COLO668 (cell line): ENCODE measurements at regions not wholly inside any gene's neighbourhood (a gene's known extent, or its start where the extent isn't known, plus 50 kb on each side); places are given as distances from the start of the nearest gene placed in this dataset.
"Not testable (repeated sequence)": the region's sequence is repeated elsewhere in the genome, so short reads cannot be mapped to it uniquely, and the experiment has no call there.

ENCODE experiments used
- DNase-seq: peaks from one replicate; lab custom pipeline; 2025; ENCODE audit not compliant: unreplicated experiment; lab: John Stamatoyannopoulos, UW

DNA sequence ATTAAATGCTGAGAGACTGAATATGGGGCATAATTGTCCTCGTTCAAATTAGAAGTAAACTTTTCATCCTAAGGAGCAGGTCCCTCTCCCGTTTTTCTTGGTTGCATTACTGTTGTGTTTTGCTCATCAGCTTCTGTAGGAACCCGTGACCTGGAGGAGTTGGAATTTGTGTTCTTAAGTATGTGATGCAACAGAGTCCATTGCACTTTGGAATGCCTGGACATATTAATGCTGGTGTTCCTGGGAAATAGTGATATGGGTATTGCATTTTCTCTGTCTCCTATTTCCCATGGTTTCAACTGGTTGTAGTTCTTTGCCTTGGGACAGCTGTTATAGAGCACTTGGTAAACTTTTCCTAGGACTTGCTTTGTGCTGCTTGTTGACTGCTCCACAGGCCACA is 417.8 kb upstream of the LCORL start:
- no peak for DNase-seq

DNA sequence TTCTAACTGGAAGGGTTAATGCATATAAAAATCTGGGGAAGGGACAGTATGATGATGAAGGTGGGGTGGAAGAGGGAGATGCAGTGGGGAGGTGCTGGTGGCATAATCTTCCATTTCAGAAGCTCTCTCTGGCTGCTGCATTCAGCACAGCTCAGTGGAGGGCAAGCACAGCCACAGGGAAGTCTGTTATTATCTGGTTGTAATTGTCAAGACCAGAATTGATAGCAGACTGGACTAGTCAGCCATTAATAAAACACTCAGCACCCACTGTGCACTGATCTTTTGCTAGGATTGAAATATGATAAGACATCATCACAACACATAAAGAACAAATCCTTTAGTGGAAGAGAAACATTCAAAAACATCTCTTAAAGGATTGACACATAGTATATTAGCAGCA is 414.2 kb upstream of the LCORL start:
- DNase-seq, result no peak

DNA sequence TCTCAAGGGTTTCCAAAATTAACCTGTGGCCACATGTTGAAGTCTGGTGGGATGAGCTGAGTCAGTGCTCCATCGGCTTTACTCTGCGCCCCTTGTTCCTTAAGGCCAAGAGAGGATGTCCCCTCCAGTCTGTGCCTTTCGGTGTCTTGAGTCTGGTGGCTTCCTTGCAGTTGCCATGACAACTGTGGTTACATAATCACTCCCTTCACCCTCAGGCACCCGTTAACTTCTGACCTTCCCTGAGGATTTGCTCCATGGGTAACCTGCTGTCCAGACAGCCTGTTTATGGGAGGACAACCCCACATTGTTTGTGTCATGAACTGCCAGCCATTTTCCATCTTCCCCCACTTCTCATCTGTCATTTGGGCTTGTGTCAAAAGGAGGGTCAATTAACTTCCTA is 401.1 kb upstream of the LCORL start:
- DNase-seq, result no peak

DNA sequence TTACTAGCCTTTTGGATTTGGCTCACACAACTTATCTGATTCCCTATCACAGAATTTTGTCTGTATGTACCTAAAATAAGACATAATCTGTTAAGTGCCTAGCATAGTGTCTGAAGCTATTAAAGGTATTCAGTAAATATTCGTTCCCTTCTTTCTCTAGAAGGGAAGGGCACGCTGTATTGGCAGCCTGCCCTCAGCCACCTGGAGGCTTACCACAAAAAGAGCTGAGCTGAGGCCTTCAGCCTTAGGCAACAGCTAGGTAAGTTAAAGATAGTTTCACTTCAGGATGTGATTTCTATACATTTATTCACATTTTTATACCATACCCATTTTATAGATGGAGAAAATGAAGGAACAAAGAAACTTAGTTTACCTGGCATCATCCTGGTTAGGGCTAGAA is 400.0 kb upstream of the LCORL start:
- no peak for DNase-seq

DNA sequence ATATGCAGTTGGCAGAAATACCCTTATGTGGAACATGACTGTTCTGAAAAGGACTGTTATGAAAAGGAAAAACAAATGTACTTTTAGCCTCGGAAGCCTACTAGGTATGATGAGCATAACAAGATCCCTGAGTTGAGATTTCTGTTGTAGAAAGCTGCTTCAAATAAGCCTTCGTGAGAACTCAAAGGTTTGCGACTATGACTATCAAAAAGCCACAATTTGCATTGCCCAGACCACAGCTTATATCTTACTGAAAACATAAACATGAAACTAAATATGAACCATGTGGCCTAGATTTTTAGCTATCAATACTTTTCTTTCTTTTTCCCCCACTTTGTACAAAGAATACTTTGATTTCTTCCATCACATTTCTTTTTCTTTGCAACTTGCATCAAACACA is 398.2 kb upstream of the LCORL start:
- DNase-seq, result no peak

DNA sequence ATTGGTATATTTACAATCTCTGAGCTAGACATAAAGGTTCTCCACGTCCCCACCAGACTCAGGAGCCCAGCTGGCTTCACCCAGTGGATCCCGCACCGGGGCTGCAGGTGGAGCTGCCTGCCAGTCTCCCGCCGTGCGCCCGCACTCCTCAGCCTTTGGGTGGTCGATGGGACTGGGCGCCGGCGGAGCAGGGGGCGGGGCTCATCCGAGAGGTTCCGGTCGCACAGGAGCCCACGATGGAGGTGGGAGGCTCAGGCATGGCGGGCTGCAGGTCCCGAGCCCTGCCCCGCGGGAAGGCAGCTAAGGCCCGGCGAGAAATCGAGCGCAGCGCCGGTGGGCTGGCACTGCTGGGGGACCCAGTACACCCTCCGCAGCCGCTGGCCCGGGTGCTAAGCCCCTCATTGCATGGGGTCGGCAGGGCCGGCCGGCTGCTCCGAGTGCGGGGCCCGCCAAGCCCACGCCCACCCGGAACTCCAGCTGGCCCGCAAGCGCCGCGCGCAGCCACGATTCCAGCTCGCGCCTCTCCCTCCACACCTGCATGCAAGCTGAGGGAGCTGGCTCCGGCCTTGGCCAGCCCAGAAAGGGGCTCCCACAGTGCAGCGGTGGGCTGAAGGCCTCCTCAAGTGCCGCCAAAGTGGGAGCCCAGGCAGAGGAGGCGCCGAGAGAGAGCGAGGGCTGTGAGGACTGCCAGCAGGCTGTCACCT is 396.8 kb upstream of the LCORL start:
- DNase-seq, result not testable (repeated sequence)

DNA sequence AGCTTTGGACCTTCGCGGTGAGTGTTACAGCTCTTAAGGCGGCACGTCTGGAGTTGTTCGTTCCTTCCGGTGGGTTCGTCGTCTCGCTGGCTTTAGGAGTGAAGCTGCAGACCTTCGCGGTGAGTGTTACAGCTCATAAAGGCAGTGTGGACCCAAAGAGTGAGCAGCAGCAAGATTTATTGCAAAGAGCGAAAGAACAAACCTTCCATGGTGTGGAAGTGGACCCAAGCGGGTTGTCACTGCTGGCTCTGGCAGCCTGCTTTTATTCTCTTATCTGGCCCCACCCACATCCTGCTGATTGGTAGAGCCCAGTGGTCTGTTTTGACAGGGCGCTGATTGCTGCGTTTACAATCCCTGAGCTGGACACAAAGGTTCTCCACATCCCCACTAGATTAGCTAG is 396.1 kb upstream of the LCORL start:
- not testable (repeated sequence) for DNase-seq

DNA sequence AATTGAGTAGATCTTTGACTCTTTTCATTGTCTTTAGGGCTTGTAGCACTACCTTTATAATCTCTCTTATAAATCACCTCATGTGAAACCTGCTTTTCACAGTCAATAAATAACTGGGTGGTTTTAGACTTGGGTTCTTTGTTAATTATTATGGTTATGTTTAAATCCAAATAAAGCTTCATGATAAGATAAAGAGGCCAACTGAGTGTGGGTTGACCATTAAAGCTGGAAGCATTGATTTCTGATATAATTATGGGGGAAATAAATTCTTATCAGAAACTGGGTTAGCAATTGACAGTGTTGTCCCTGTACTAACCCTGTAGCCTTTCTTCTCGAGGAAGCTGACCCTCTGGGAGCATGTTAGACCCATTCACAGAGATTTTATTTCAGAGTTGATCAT is 384.7 kb upstream of the LCORL start:
- DNase-seq, result no peak

DNA sequence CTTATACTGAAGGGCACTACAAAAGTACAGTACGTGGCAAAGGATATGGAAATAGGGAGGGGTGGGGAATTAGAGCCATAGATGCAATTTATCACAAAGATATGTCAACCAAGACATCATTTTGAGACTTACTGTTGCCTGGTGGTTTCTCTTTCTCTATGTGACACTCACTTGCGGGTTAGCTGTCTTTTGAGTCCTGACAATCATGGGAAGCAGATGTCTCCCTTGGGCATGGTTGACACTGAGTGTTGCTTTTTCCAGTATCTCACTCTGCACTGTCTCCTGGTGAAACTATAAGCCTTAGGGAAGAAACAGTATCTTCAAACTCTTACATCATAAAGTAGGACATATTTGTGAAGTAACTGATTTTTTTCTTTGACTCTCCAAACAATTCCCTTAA is 383.5 kb upstream of the LCORL start:
- no peak for DNase-seq

DNA sequence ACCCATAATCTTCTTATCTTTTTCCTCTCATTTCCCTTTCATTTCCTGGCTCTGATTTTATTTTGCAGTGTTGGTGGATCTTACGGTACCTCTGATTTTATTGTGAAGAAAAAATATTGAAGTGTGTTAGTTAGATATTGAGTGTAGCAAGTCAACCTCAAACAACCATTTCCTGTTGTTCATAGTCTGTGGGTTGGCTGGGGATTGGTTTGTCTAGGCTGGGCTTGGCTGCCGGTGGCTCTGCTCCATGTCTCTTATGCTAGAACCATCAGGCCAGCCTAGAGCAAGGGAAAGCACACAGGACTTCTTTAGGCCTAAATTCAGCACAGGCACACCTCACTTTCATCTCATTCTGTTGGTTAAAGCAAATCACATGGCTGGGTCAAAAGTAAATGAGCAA is 383.1 kb upstream of the LCORL start:
- no peak for DNase-seq

DNA sequence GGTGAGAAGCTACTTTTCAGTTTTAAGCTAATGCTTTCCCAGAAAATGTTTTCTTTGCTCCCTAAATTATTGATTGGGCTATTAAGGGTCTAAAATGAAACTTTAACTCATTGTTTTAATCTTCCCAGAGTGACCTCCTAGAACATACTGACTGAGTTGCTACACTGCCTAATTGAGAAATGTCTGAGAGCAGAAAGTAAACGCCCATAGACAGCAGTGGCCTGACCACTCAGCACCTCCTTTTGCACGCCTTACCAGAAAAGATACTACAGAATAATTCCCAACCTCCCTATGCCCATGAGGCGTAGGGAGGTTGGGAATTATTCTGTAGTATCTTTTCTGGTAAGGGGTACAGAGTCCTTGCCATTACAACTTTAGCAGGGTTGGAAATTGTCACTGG is 381.8 kb upstream of the LCORL start:
- DNase-seq, result no peak

DNA sequence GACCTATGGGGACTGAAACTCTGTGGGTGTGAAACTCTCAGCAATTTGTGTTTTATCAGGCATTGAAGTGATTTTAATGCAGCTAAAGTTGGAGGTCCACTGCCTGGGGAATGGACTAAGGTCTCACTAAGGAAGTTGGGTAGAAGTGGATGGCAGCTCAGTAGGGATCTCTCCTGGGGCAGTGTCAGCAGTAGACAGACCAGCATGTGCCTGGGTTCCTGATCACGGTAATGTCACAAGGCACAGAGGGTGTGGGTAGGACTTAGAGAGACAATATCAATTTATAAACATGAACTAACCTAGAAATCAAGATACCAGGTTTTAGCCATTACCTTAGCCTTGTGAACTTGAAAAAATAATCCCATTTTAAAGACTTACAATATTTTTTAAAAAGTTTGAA is 380.3 kb upstream of the LCORL start:
- no peak for DNase-seq

DNA sequence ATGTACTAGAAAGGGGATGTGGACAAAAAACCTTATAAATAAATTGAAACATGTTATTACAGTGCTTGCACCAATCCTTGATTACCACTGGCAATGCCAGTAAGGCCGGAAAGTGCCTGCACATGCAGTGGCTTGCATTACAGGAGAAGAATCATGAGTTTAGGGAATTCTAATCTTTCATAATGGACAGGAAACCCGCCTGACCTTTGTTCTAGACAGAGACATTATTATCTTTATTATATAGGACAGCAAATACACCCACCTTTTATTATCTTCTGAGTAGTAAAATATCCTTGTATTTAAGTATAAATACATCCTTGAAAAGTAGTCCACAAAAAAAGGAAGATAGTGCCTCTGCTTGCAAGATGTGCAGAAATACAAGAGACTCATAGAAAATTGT is 379.9 kb upstream of the LCORL start:
- DNase-seq, result no peak

DNA sequence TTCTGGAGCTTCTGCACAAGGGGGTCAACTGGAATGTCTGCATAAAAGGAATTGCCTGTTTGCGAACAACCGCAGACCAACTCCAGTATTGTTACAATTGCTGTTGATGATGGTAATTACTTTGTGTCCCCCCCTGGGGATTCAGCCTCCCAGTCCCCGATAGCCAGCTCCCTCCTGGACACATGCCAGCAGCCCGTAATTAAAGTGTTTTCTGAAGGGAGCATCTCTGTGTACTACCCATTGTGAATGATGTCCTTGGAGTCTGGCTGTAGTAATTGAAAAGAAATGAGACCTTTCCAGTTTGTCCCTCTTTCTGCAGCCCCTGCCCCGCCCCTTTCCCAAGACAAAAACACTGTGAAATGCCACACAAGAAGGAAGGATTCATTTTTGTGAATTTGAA is 377.1 kb upstream of the LCORL start:
- DNase-seq, result peak; percentile 68

DNA sequence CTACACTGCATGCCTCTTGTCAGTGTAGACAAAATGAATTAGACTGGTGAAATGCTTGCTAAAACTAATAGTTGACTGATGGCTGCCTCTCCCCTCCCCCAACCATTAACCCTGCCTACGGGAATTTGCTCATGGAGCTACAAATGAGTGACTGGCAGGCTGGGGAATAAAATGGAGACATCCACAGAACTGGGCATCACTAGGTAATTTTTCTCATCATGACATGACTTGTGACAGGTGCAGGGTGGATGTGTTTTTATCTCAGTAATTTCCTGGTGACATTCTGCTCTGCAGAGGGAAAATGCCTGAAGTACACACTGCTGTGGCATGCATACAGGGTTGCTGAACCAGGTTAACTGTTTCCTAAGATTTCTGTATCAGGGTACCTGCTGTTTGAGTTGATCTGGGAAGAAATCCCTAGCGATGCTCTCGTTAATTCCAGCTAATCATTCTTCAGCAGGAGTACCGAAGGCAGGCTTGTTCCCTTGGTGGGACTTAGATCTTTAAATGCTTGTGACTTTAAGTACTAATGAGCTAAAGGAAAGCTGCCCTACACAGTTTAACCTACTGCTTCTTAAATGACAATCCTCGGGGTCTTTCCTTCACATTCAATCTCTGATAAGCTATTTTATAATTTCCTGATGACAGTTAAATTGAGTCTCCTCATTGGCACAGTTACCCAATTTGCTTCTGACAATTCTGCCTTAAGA is 376.3 kb upstream of the LCORL start:
- DNase-seq, result no peak

DNA sequence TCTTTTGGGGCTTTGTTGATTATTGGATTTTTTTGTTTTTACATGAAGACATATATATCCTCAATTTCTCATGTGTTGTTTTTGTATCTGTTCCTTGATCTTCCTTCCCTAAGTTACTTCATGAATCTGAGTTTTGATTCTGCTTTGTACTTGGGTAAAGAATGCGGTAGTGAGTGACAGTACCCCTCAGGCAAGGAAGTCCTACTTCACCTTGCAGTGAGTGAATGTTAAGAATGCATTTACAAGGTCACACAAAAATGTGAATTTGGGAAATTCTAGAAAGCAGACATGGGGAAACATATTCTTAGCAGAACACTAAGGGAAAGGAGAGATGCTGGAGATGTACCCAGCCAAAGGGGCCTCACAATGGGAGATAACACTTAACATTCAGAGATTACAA is 373.1 kb upstream of the LCORL start:
- DNase-seq, result no peak

DNA sequence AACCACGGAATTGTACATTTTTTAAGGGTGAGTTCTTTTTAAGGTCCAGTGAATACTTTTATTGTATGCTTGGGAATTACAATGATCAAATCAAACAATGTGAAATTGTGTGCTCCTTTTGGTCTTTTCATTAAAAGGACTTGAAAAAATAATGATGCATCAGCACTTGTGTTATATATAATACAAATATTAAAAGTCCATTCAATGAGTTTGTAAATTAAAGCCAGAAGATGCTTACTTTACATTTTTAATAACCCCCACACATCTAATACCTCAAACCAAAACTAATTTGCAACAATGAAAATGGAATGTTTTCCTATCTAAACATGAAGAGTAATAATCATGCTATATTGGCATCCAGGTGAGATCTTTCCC is 369.8 kb upstream of the LCORL start:
- no peak for DNase-seq

DNA sequence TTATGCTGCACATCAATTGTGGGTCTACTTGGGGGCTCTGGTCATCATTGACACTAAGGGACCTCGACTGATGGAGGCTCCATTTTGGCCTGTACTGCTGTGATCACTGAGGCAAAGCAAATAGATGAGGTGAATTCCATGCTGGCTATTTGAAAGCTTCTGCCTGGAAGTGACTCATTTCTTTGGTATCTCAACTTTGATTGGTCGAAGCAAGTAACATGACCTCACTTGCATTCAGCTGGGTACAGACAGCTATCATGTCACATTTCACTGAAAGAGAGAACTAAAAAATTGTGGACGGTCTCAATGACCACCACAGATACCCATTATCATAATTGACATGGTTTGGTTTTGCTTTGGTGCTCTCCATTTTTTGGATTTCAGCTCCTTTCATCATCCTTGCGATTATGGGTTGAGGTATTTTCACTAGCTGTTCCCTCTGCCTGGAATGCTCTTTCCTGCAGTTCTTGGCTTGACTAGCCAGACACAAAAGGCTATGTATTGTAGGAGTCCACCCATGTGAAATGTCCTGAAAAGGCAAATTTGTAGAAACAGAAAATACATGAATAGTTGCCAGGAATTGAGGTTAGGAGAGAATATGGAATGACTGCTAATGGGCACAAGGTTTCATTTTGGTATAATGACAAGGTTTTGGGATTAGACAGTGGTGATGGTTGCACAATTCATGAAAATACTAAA is 369.2 kb upstream of the LCORL start:
- no peak for DNase-seq

DNA sequence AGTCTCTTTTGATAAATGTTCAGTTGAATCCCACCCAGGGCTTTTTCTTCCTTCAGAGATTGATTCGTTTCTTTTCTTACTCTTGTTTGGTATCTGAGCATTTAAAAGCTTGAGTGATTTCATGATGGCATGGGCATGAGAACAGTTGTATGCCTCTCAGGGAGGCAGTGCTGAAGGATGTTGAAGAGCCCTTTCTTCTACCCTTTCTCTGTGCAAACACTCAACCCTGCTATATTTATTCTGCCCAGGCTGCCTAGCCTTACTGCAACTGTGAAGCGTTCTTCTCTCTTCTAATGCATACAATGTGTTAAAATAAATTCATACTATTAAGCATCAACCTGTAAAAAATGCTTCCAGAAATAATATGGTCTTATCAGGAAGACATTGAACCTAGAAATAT is 367.6 kb upstream of the LCORL start:
- DNase-seq, result no peak

DNA sequence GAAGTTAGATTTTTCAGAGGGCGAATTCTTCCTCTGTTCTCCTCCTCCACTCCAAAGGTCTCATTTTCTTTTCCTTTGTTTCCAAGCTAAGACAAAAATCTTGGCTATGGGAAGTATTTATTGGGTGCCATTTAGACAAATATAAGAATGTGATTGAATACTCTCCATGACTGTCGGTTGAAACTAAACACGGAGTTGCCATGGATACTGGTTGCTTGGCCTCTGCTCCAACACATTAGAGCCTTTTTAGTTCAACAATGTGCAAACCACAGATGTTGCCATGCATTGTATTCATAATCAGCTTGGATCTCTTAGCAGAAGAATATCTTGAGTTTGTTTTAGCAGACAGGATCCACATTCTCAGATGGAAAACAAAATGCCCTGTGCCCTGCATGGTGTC is 366.5 kb upstream of the LCORL start:
- no peak for DNase-seq

DNA sequence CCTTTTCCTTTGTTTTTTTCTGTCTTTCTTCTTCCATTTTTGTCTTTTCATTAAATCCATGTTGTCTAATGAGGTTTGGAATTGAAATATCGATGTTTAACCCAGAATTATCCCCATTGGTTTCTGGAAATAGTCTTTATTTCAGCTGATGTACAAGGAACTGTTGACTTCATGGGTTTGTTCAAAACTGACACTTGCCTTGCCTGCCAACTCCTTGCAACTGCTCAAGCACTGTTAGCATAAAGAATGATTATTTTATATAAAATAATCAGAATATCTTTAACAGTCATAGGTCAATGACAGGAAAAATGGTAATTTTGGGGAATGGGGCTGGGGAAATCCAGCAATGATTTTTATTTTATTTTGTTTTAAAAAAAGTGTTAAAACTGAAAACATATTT is 359.6 kb upstream of the LCORL start:
- DNase-seq, result no peak

DNA sequence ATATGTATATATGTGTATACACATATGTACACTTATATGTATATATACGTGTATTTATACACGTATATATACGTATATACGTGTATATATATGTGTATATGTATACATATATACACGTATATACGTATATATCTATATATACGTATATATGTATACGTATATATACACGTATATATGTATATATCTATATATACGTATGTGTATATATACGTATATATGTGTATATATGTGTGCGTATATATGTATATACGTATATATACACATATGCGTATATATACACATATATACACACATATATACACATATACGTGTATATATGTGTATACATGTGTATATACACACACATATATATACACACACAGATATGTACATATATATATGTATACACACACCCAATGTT is 348.0 kb upstream of the LCORL start:
- no peak for DNase-seq
